Right lobe of liver (tissue), 4 donors: ENCODE measurements at regions not wholly inside any gene's neighbourhood (a gene's known extent, or its start where the extent isn't known, plus 50 kb on each side); places are given as distances from the start of the nearest gene placed in this dataset.

Experiments
- CTCF ChIP-seq, 4 donors: fragments of 200-600 bp in 3 of 4; fragments of 450-650 bp in 1 of 4; IDR thresholded peaks; one replicate each; pipeline versions ENCODE4 v1.5.1 to v1.8.0; 2016 to 2022; ENCODE audit warnings: antibody characterized with exemption in 4 of 4, mild to moderate bottlenecking in 2 of 4
- POLR2A ChIP-seq: fragments of 450-650 bp; IDR thresholded peaks from one replicate; pipeline ENCODE4 v1.6.1; 2017; ENCODE audit warnings: antibody characterized with exemption, mild to moderate bottlenecking
- donor health status: DM: no; HTN: no; CAD: no.
- donor health status: DM: no; HTN: no; CAD: no.
- donor health status: DM: no; HTN: yes; CAD: no.

DNA sequence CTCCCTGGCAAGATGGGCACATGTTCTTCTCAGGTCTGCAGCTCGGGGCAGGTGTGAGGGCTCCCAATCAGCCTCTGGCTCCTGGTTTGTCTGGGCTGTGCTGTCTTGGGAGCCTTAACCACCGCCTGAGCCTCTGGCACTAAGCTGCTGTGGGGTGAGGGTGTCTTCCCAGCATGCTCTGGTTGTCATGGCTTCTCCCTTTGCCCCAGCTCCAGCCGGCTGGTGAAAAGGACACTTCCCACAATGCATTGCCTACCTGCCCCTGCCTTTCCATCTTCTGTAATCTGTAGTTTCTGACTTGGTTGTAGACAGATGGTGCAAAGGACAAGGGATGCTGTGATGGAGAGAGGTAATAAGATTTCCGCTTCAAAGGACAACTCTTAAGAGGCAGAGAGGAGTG is 295.3 kb downstream of the TLE3 start:
- TF ChIP-seq POLR2A = no peak
- no peak for TF ChIP-seq CTCF (IDR thresholded peaks at IDR 0.05)
